OCI-LY7 (cell line): ENCODE measurements at regions not wholly inside any gene's neighbourhood (a gene's known extent, or its start where the extent isn't known, plus 50 kb on each side); places are given as distances from the start of the nearest gene placed in this dataset.

ENCODE experiments used
- BruUV-seq: library from RNA; stranded (reverse); fragments of 400-500 nt; replicated peaks from 2 replicates; lab custom pipeline; 2021; lab: Mats Ljungman, UMichigan
- CTCF ChIA-PET: fragments of 300-600 bp; sonication (Branson Sonifier 250); formaldehyde crosslinking; loops from one replicate; lab custom pipeline; 2022; ENCODE audit warnings: antibody characterized with exemption; ENCODE audit not compliant: unreplicated experiment; lab: Charles Lee
- POLR2A ChIA-PET: fragments of 300-600 bp; sonication (Branson Sonifier 250); formaldehyde crosslinking; loops from one replicate; lab custom pipeline; 2022; ENCODE audit warnings: antibody characterized with exemption; lab: Charles Lee
- DNase-seq: peaks from one replicate; pipeline ENCODE4 v3.0.0-alpha.2; 2015; ENCODE audit warnings: low spot score
- H2AFZ ChIP-seq: fragments of 200-600 bp; sonication (generic), shearing (Covaris generic); 2 replicates; pipeline ENCODE4 v1.6.1; 2014; ENCODE audit warnings: mild to moderate bottlenecking, antibody characterized with exemption, low read length, moderate library complexity
- H3K27ac ChIP-seq: fragments of 200-600 bp; sonication (generic); 2 replicates; pipeline ENCODE4 v1.5.1; 2014; ENCODE audit warnings: mixed run types, low read depth, mild to moderate bottlenecking, moderate library complexity, low read length, inconsistent platforms; ENCODE audit not compliant: poor library complexity, severe bottlenecking
- H3K36me3 ChIP-seq: fragments of 200-600 bp; sonication (generic); 2 replicates; pipeline ENCODE4 v1.6.1; 2014; ENCODE audit warnings: mild to moderate bottlenecking, antibody characterized with exemption, low read length, moderate library complexity, mixed read lengths; ENCODE audit not compliant: insufficient read depth
- H3K4me1 ChIP-seq: fragments of 200-600 bp; sonication (generic); 2 replicates; pipeline ENCODE4 v1.5.1; 2014; ENCODE audit warnings: mild to moderate bottlenecking, low read length; ENCODE audit not compliant: insufficient read depth, poor library complexity, severe bottlenecking
- H3K4me2 ChIP-seq: fragments of 200-600 bp; sonication (generic); 2 replicates; pipeline ENCODE4 v1.6.1; 2014; ENCODE audit warnings: mild to moderate bottlenecking, low read length
- H3K4me3 ChIP-seq: fragments of 200-600 bp; sonication (generic); 2 replicates; pipeline ENCODE4 v1.5.1; 2014; ENCODE audit warnings: mild to moderate bottlenecking, low read depth, low read length; ENCODE audit not compliant: poor library complexity, severe bottlenecking
- H3K79me2 ChIP-seq: fragments of 200-600 bp; sonication (generic); 2 replicates; pipeline ENCODE4 v1.6.1; 2016; ENCODE audit warnings: low read depth, mild to moderate bottlenecking, low read length, moderate library complexity, mixed read lengths; ENCODE audit not compliant: insufficient read depth
- H3K9me2 ChIP-seq: fragments of 200-600 bp; sonication (generic); 2 replicates; pipeline ENCODE4 v1.6.1; 2016; ENCODE audit warnings: mild to moderate bottlenecking, low read length, mixed read lengths; ENCODE audit not compliant: insufficient read depth
- H3K9me3 ChIP-seq: fragments of 200-600 bp; sonication (generic); 2 replicates; pipeline ENCODE4 v1.6.1; 2014; ENCODE audit warnings: mild to moderate bottlenecking, mixed run types, low read length, mixed read lengths
- H4K20me1 ChIP-seq: fragments of 200-600 bp; sonication (generic); 2 replicates; pipeline ENCODE4 v1.6.1; 2014; ENCODE audit warnings: mild to moderate bottlenecking, antibody characterized with exemption, low read length, moderate library complexity, mixed read lengths; ENCODE audit not compliant: insufficient read depth
- EZH2phosphoT487 ChIP-seq: fragments of 200-600 bp; sonication (generic); IDR thresholded peaks from 2 replicates; pipeline ENCODE4 v1.6.1; 2018; ENCODE audit warnings: low read depth, borderline replicate concordance, mild to moderate bottlenecking, mixed run types, antibody characterized with exemption, low read length, moderate library complexity, mixed read lengths
- intact Hi-C: fragments of 100-400 bp; cut with micrococcal nuclease; formaldehyde crosslinking; loops from one replicate; pipeline ENCODE4 v1.10.0; 2022; ENCODE audit not compliant: unreplicated experiment
- TF ChIP-seq, protein P1 (sequence below): fragments of 200-600 bp; sonication (generic); conservative IDR thresholded peaks from 2 replicates; pipeline ENCODE4 v1.5.1; 2014; ENCODE audit warnings: mild to moderate bottlenecking, antibody characterized with exemption, low read length, moderate library complexity, mixed read lengths

DNA sequence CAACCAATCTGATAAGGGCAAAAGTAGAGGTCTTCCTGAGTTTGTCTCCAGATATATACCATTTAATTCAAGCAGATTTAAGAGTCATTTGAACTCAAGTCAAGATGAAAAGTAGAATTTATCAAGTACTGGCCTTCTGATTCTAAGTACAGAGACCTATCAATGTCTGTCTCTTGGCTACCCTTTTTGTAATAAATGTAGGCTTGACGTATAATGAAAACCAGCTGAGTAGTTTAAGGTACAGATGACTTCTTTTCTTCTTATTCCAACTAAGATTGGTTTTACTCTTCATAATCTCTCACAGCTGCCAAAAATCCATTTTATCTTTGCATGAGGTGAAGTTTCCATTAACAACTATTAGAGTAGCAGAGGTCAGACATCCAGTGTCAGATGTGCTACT is 867.6 kb downstream of the FAT4 start:
- Histone ChIP-seq H3K79me2 (no peaks in the 10 kb centered on the region), H3K9me2 (no peaks in the 10 kb centered on the region; the same call in 1 of the 2 replicates), H3K4me3 (no peak overlapping the region), H3K27ac (no peak overlapping the region), H3K36me3 (no peaks in the 10 kb centered on the region), H2AFZ (no peak overlapping the region), H3K4me2 (no peak overlapping the region), H3K9me3 (no peaks in the 10 kb centered on the region), H4K20me1 (no peaks in the 10 kb centered on the region), H3K4me1 (no peaks in the 10 kb centered on the region)
- POLR2A ChIA-PET, result no interaction called here
- no peak for TF ChIP-seq EZH2phosphoT487
- TF ChIP-seq, protein P1, sequence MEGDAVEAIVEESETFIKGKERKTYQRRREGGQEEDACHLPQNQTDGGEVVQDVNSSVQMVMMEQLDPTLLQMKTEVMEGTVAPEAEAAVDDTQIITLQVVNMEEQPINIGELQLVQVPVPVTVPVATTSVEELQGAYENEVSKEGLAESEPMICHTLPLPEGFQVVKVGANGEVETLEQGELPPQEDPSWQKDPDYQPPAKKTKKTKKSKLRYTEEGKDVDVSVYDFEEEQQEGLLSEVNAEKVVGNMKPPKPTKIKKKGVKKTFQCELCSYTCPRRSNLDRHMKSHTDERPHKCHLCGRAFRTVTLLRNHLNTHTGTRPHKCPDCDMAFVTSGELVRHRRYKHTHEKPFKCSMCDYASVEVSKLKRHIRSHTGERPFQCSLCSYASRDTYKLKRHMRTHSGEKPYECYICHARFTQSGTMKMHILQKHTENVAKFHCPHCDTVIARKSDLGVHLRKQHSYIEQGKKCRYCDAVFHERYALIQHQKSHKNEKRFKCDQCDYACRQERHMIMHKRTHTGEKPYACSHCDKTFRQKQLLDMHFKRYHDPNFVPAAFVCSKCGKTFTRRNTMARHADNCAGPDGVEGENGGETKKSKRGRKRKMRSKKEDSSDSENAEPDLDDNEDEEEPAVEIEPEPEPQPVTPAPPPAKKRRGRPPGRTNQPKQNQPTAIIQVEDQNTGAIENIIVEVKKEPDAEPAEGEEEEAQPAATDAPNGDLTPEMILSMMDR, result no peak
- no peak for DNase-seq
- CTCF ChIA-PET, result no interaction called here
- intact Hi-C loops, result no loop called here
- BruUV-seq, result no TSS peak

DNA sequence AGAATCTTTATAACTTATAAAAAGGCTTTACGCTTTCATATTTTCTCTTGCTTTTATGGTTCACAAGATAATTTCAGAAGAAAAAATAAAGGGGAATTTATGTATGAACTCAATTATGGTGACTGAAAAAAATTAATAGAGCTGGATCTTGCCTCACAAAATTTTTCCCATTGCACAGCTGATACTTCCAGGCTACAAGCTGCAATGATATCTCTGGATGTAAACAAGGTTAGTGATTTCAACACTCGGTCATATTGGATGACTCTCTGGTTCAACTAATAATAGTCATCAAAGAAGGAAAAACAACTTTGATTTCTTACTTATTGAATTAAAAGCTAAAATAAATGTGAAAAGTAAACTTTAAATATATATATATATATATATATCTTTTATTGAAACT is 868.0 kb downstream of the FAT4 start:
- H4K20me1 ChIP-seq, result no peaks in the 10 kb centered on the region
- no peaks in the 10 kb centered on the region for H3K9me3 ChIP-seq
- intact Hi-C loops, result no loop called here
- H3K36me3 ChIP-seq, result no peaks in the 10 kb centered on the region
- no peak for DNase-seq
- no peak overlapping the region for H3K4me3 ChIP-seq
- H2AFZ ChIP-seq, result no peak overlapping the region
- H3K9me2 ChIP-seq, result no peaks in the 10 kb centered on the region; the same call in 1 of the 2 replicates
- no peak overlapping the region for H3K27ac ChIP-seq
- CTCF ChIA-PET, result no interaction called here
- TF ChIP-seq, protein P1, result no peak
- TF ChIP-seq EZH2phosphoT487, result no peak
- H3K79me2 ChIP-seq, result no peaks in the 10 kb centered on the region
- POLR2A ChIA-PET, result no interaction called here
- H3K4me1 ChIP-seq, result no peaks in the 10 kb centered on the region
- no TSS peak for BruUV-seq
- no peak overlapping the region for H3K4me2 ChIP-seq

DNA sequence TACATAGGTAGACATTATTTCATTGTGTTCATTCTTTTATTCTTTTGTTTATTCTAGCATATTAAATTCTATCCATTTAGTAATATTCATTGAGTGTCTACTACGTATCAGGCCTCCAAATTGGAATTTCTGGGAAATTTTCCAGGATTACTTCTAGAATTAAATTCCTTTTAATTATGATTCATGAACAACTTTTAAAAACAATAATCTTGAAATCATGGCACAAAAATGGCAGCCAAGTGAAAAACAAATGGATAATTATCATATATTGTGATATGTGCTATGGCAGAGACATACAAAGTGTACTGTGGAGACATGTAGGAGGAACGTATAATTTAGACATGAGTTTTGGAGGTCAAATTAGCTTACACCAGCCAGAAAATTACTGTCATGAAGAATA is 868.5 kb downstream of the FAT4 start:
- Histone ChIP-seq H3K36me3 (no peaks in the 10 kb centered on the region), H3K4me2 (no peak overlapping the region), H3K79me2 (no peaks in the 10 kb centered on the region), H3K4me1 (no peaks in the 10 kb centered on the region), H3K27ac (no peak overlapping the region), H3K9me2 (no peaks in the 10 kb centered on the region; the same call in 1 of the 2 replicates), H3K9me3 (no peaks in the 10 kb centered on the region), H2AFZ (no peak overlapping the region), H4K20me1 (no peaks in the 10 kb centered on the region), H3K4me3 (no peak overlapping the region)
- no peak for DNase-seq
- intact Hi-C loops, result no loop called here
- BruUV-seq, result no TSS peak
- CTCF ChIA-PET, result no interaction called here
- POLR2A ChIA-PET, result no interaction called here
- TF ChIP-seq, protein P1, result no peak
- no peak for TF ChIP-seq EZH2phosphoT487
